ENCODE measurements at regions not wholly inside any gene's neighbourhood (a gene's known extent, or its start where the extent isn't known, plus 50 kb on each side); places are given as distances from the start of the nearest gene placed in this dataset.

DNA sequence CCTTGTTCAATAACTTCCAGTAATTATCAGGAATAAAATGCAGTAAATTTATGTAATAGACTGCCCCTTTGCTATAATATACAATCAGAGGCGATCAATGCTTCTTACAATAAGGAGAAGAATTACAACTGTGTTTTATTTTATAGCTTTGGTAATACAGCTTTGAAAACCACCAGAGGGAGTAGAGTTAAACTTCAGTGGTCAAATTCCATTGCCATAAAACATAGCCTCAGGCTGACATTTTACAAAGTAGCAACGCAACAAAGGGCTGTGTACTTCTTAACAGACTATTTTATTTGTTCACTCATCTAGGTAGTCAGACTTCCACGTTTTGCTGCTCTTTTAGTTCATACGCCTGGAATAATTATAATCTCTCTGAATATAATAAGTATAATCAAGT, 58.5 kb downstream of the TEX13C start:
- Histone ChIP-seq H3K4me1 (ENCODE audit: control insufficient read depth, insufficient read depth, low read length, poor library complexity, severe bottlenecking) (no peaks in the 10 kb centered on the region), H3K9me3 (ENCODE audit: control insufficient read depth in 2 of 2, low read length in 2 of 2) (no peaks in the 10 kb centered on the region), H3K27me3 (ENCODE audit: control insufficient read depth, insufficient read depth, low read length) (no peaks in the 10 kb centered on the region), H3K4me3 (ENCODE audit: low read depth, low read length) (no peak overlapping the region), H3K27ac (ENCODE audit: insufficient read depth, low read length, poor library complexity, severe bottlenecking) (no peak overlapping the region), H3K36me3 (ENCODE audit: control insufficient read depth, insufficient read depth, low read length) (no peaks in the 10 kb centered on the region)
- Mint-ChIP-seq H3K27ac (no peak overlapping the region), H3K27me3 (no peaks in the 10 kb centered on the region), H3K9me3 (peaks cover 0 to 2% (median 0%) of the 10 kb centered on the region in 7 donors), H3K4me1 (no peaks in the 10 kb centered on the region), H3K4me3 (no peak overlapping the region), H3K36me3 (no peaks in the 10 kb centered on the region)
- ATAC-seq (ENCODE audit: low read depth in 2 of 2) (no peak), DNase-seq (no peak)

DNA sequence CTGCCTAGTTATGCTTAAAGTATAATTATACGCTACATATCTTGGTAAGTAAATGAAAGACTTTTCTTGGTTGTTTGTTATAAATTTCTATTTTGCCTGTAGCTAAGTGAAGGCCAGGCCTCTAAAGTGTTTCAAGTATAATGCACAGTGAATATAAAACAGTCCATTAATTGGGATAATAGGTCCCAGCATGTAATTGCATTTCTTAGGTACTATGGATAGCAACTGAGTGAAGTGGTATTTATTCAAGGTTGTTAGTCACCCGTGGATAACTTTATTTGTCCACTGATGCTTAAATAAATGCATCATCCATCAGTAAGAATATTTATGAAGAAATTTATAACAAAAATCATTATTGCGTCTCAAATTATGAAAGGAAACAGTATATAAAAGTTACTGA, 59.1 kb downstream of the TEX13C start:
- DNase-seq (no peak), ATAC-seq (ENCODE audit: low read depth in 2 of 2) (no peak)
- H3K4me3 Mint-ChIP-seq: no peak overlapping the region
- no peaks in the 10 kb centered on the region for H3K36me3 ChIP-seq (ENCODE audit: control insufficient read depth, insufficient read depth, low read length)
- no peaks in the 10 kb centered on the region for H3K36me3 Mint-ChIP-seq
- no peak overlapping the region for H3K4me3 ChIP-seq (ENCODE audit: low read depth, low read length)
- H3K27ac ChIP-seq (ENCODE audit: insufficient read depth, low read length, poor library complexity, severe bottlenecking): no peak overlapping the region
- no peaks in the 10 kb centered on the region for H3K4me1 Mint-ChIP-seq
- no peak overlapping the region for H3K27ac Mint-ChIP-seq
- H3K27me3 ChIP-seq (ENCODE audit: control insufficient read depth, insufficient read depth, low read length): no peaks in the 10 kb centered on the region
- no peaks in the 10 kb centered on the region for H3K4me1 ChIP-seq (ENCODE audit: control insufficient read depth, insufficient read depth, low read length, poor library complexity, severe bottlenecking)
- peaks cover 0 to 2% (median 0%) of the 10 kb centered on the region in 7 donors for H3K9me3 Mint-ChIP-seq
- no peaks in the 10 kb centered on the region for H3K9me3 ChIP-seq (ENCODE audit: control insufficient read depth in 2 of 2, low read length in 2 of 2)
- no peaks in the 10 kb centered on the region for H3K27me3 Mint-ChIP-seq

DNA sequence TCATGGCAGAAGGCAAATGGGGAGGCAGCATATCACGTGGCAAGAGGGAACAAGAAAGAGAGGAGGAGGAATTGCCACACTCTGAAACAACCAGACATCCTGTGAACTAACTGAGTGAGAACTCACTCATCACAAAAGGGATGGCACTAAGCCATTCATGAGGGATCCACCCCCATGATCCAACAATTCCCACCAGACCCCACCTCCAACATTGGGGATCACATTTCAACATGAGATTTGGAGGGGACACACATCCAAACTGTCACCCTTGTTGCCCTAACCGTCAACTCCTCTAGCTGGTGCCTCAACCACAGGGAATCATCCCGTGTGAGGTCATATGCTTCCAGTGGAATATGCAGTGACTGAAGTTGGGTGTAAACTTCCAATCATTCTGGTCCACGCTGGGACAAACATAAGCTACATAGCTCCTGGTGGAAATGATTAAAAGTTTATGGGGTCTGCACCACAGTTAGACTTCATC, 62.5 kb downstream of the TEX13C start:
- H3K4me3 ChIP-seq (ENCODE audit: low read depth, low read length): no peak overlapping the region
- no peaks in the 10 kb centered on the region for H3K9me3 Mint-ChIP-seq

DNA sequence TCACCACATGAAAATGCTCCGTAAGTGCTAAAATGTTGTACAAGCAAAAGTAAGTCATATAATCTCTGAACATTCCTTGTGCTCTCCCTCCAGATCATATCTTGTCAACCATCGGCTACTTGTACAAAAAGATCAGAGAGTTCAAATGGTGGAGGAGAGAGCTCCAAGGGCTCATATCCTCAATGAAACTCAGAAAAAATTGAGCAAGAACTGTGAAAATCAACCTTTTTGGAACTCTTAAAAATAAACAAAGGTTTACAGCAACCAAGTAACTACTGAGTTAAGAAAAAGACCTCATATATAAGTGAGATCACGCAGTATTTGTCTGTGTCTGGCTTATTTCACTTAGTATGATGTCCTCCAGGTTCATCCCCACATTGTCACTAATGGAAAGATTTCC, 63.2 kb downstream of the TEX13C start:
- Histone ChIP-seq H3K27me3 (ENCODE audit: control insufficient read depth, insufficient read depth, low read length) (no peaks in the 10 kb centered on the region), H3K27ac (ENCODE audit: insufficient read depth, low read length, poor library complexity, severe bottlenecking) (no peak overlapping the region), H3K36me3 (ENCODE audit: control insufficient read depth, insufficient read depth, low read length) (no peaks in the 10 kb centered on the region), H3K4me3 (ENCODE audit: low read depth, low read length) (no peak overlapping the region), H3K4me1 (ENCODE audit: control insufficient read depth, insufficient read depth, low read length, poor library complexity, severe bottlenecking) (no peaks in the 10 kb centered on the region), H3K9me3 (ENCODE audit: control insufficient read depth in 2 of 2, low read length in 2 of 2) (no peaks in the 10 kb centered on the region)
- no peak for DNase-seq
- ATAC-seq (ENCODE audit: low read depth in 2 of 2): no peak
- no peaks in the 10 kb centered on the region for H3K4me1 Mint-ChIP-seq
- H3K4me3 Mint-ChIP-seq: no peak overlapping the region
- no peak overlapping the region for H3K27ac Mint-ChIP-seq
- H3K9me3 Mint-ChIP-seq: peaks cover 0 to 2% (median 0%) of the 10 kb centered on the region in 7 donors
- H3K27me3 Mint-ChIP-seq: no peaks in the 10 kb centered on the region
- no peaks in the 10 kb centered on the region for H3K36me3 Mint-ChIP-seq

More for the DNA sequence above, 62.5 kb downstream of the TEX13C start:
- H3K9me3 ChIP-seq (ENCODE audit: control insufficient read depth in 2 of 2, low read length in 2 of 2): no peaks in the 10 kb centered on the region
- ATAC-seq (ENCODE audit: low read depth in 2 of 2) (no peak), DNase-seq (no peak)
- no peaks in the 10 kb centered on the region for H3K4me1 ChIP-seq (ENCODE audit: control insufficient read depth, insufficient read depth, low read length, poor library complexity, severe bottlenecking)
- H3K36me3 ChIP-seq (ENCODE audit: control insufficient read depth, insufficient read depth, low read length): no peaks in the 10 kb centered on the region
- no peaks in the 10 kb centered on the region for H3K27me3 Mint-ChIP-seq
- no peak overlapping the region for H3K4me3 Mint-ChIP-seq
- no peaks in the 10 kb centered on the region for H3K27me3 ChIP-seq (ENCODE audit: control insufficient read depth, insufficient read depth, low read length)
- no peaks in the 10 kb centered on the region for H3K4me1 Mint-ChIP-seq
- H3K27ac ChIP-seq (ENCODE audit: insufficient read depth, low read length, poor library complexity, severe bottlenecking): no peak overlapping the region
- H3K36me3 Mint-ChIP-seq: no peaks in the 10 kb centered on the region
- H3K27ac Mint-ChIP-seq: no peak overlapping the region

DNA sequence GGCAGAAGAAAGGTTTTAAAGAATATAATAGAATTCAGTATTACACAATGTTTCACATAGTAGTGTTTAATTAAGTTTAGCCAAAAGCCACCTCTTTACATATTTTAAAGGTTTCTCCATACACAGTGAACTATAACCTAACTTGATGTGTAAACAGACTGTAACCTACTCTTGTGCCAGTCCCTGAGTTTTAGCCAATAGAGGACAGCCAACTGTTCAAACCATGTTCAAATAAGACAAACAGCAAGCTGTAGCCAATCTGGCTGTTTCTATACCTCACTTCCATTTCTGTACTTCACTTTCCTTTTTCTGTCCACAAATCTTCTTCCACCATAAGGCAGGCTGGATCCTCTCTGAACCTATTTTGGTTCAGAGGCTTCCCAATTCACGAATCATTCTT, 65.2 kb downstream of the TEX13C start:
- DNase-seq: no peak
- peaks cover 0 to 2% (median 0%) of the 10 kb centered on the region in 7 donors for H3K9me3 Mint-ChIP-seq
- Histone ChIP-seq H3K9me3 (ENCODE audit: control insufficient read depth in 2 of 2, low read length in 2 of 2) (no peaks in the 10 kb centered on the region), H3K27ac (ENCODE audit: insufficient read depth, low read length, poor library complexity, severe bottlenecking) (no peak overlapping the region), H3K27me3 (ENCODE audit: control insufficient read depth, insufficient read depth, low read length) (no peaks in the 10 kb centered on the region), H3K4me1 (ENCODE audit: control insufficient read depth, insufficient read depth, low read length, poor library complexity, severe bottlenecking) (no peaks in the 10 kb centered on the region), H3K36me3 (ENCODE audit: control insufficient read depth, insufficient read depth, low read length) (no peaks in the 10 kb centered on the region), H3K4me3 (ENCODE audit: low read depth, low read length) (no peak overlapping the region)
- no peak overlapping the region for H3K27ac Mint-ChIP-seq
- no peaks in the 10 kb centered on the region for H3K36me3 Mint-ChIP-seq
- H3K4me3 Mint-ChIP-seq: no peak overlapping the region
- no peak for ATAC-seq (ENCODE audit: low read depth in 2 of 2)
- H3K4me1 Mint-ChIP-seq: no peaks in the 10 kb centered on the region
- H3K27me3 Mint-ChIP-seq: no peaks in the 10 kb centered on the region

DNA sequence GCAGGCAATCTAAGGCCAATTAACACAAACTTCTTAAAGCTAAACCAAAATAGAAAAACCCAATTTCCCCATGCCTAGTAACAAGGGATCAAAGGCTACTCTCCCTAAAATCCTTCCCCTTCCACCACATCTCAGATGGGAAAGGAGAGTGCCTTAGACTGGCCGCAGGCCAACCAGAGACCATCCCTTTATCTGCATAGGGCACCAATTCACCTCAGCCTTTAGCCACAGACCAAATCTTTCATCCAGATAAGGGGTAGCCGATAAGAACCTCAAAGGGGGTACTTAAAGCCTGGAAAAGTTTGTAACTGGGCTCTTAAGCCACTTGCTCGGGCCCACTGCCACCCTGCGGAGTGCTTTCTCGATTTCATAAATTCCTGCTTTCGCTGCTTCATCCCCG, 68.3 kb downstream of the TEX13C start:
- DNase-seq (no peak), ATAC-seq (ENCODE audit: low read depth in 2 of 2) (no peak)
- H3K4me3 Mint-ChIP-seq: no peak overlapping the region
- Histone ChIP-seq H3K4me3 (ENCODE audit: low read depth, low read length) (no peak overlapping the region), H3K36me3 (ENCODE audit: control insufficient read depth, insufficient read depth, low read length) (no peaks in the 10 kb centered on the region), H3K27me3 (ENCODE audit: control insufficient read depth, insufficient read depth, low read length) (no peaks in the 10 kb centered on the region), H3K27ac (ENCODE audit: insufficient read depth, low read length, poor library complexity, severe bottlenecking) (no peak overlapping the region), H3K9me3 (ENCODE audit: control insufficient read depth in 2 of 2, low read length in 2 of 2) (no peaks in the 10 kb centered on the region), H3K4me1 (ENCODE audit: control insufficient read depth, insufficient read depth, low read length, poor library complexity, severe bottlenecking) (no peaks in the 10 kb centered on the region)
- no peak overlapping the region for H3K27ac Mint-ChIP-seq
- H3K27me3 Mint-ChIP-seq: no peaks in the 10 kb centered on the region
- no peaks in the 10 kb centered on the region for H3K36me3 Mint-ChIP-seq
- peaks cover 0 to 2% (median 0%) of the 10 kb centered on the region in 7 donors for H3K9me3 Mint-ChIP-seq
- H3K4me1 Mint-ChIP-seq: no peaks in the 10 kb centered on the region

DNA sequence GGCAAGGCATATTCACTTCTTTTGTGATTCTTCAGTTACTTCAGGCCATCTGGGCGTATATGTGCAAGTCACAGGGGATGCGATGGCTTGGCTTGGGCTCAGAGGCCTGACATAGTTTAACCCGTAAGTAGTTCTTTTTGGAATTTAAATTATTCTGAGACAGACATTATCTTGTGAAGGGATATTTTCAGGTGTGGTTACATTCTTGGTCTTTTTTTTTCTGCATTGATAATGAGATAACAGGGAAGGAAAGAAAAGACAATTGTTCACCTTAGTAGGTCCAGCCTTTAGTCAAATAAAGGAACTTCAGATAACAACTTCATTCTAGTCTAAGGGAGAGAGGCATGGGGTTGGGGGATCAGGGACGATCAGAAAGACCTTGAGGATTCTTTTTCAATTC, 74.8 kb downstream of the TEX13C start:
- no peaks in the 10 kb centered on the region for H3K9me3 Mint-ChIP-seq
- Histone ChIP-seq H3K9me3 (ENCODE audit: control insufficient read depth in 2 of 2, low read length in 2 of 2) (no peaks in the 10 kb centered on the region), H3K27ac (ENCODE audit: insufficient read depth, low read length, poor library complexity, severe bottlenecking) (no peak overlapping the region), H3K36me3 (ENCODE audit: control insufficient read depth, insufficient read depth, low read length) (no peaks in the 10 kb centered on the region), H3K4me3 (ENCODE audit: low read depth, low read length) (no peak overlapping the region), H3K27me3 (ENCODE audit: control insufficient read depth, insufficient read depth, low read length) (no peaks in the 10 kb centered on the region), H3K4me1 (ENCODE audit: control insufficient read depth, insufficient read depth, low read length, poor library complexity, severe bottlenecking) (no peaks in the 10 kb centered on the region)
- DNase-seq (no peak), ATAC-seq (ENCODE audit: low read depth in 2 of 2) (no peak)
- no peak overlapping the region for H3K27ac Mint-ChIP-seq
- H3K4me3 Mint-ChIP-seq: no peak overlapping the region
- no peaks in the 10 kb centered on the region for H3K36me3 Mint-ChIP-seq
- peaks cover 4% of the 10 kb centered on the region for H3K27me3 Mint-ChIP-seq
- peaks cover 0 to 4% (median 0%) of the 10 kb centered on the region in 4 donors for H3K4me1 Mint-ChIP-seq

DNA sequence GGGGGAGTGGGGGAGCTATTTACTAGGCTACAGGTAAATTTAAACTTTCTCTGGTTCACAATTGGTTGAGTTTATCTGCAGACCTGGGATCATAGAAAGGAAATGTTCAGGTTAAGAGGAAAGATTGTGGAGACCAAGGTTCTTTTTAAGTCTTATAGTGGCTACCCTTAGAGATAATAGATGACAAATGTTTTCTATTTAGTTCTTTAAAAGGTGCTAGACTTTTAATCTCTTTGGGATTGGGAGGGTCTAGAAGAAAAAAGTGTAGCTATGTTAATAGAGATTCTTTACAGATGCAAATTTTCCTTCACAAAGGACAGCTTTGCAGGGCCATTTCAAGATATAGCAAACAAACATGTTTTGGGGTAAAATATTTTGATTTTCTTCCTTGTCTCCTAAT, 76.0 kb downstream of the TEX13C start:
- no peak overlapping the region for H3K4me3 ChIP-seq (ENCODE audit: low read depth, low read length)
- H3K27me3 Mint-ChIP-seq: peaks cover 4% of the 10 kb centered on the region
- no peaks in the 10 kb centered on the region for H3K36me3 Mint-ChIP-seq
- H3K27me3 ChIP-seq (ENCODE audit: control insufficient read depth, insufficient read depth, low read length): no peaks in the 10 kb centered on the region
- DNase-seq (no peak), ATAC-seq (ENCODE audit: low read depth in 2 of 2) (no peak)
- H3K4me1 ChIP-seq (ENCODE audit: control insufficient read depth, insufficient read depth, low read length, poor library complexity, severe bottlenecking): no peaks in the 10 kb centered on the region
- no peak overlapping the region for H3K4me3 Mint-ChIP-seq
- no peaks in the 10 kb centered on the region for H3K9me3 Mint-ChIP-seq
- no peaks in the 10 kb centered on the region for H3K9me3 ChIP-seq (ENCODE audit: control insufficient read depth in 2 of 2, low read length in 2 of 2)
- H3K4me1 Mint-ChIP-seq: peaks cover 0 to 4% (median 0%) of the 10 kb centered on the region in 4 donors
- no peak overlapping the region for H3K27ac ChIP-seq (ENCODE audit: insufficient read depth, low read length, poor library complexity, severe bottlenecking)
- H3K27ac Mint-ChIP-seq: no peak overlapping the region
- H3K36me3 ChIP-seq (ENCODE audit: control insufficient read depth, insufficient read depth, low read length): no peaks in the 10 kb centered on the region
